Fibroblast of lung (primary cell): ENCODE measurements at regions not wholly inside any gene's neighbourhood (a gene's known extent, or its start where the extent isn't known, plus 50 kb on each side); places are given as distances from the start of the nearest gene placed in this dataset.

Experiments used
- DNase-seq, 2 donors: peaks; one replicate each; pipeline versions ENCODE4 v3.0.0 to v3.0.0-alpha.2; 2010; ENCODE audit warnings: low read depth in 2 of 2
- H2AFZ ChIP-seq: 2 replicates; pipeline ENCODE4 v1.5.1; 2012; ENCODE audit warnings: low read length, control low read depth, inconsistent platforms
- H3K27ac ChIP-seq: 2 replicates; pipeline ENCODE4 v1.5.1; 2011; ENCODE audit warnings: low read length, control low read depth; ENCODE audit not compliant: insufficient read depth
- H3K27me3 ChIP-seq: 2 replicates; pipeline ENCODE4 v1.5.1; 2011; ENCODE audit warnings: mild to moderate bottlenecking, low read length; ENCODE audit not compliant: control insufficient read depth, insufficient read depth
- H3K36me3 ChIP-seq: 2 replicates; pipeline ENCODE4 v1.5.1; 2011; ENCODE audit warnings: low read length; ENCODE audit not compliant: control insufficient read depth, insufficient read depth
- H3K4me1 ChIP-seq: 2 replicates; pipeline ENCODE4 v1.5.1; 2011; ENCODE audit warnings: low read length; ENCODE audit not compliant: control insufficient read depth, insufficient read depth; ENCODE audit errors: extremely low read depth
- H3K4me2 ChIP-seq: 2 replicates; pipeline ENCODE4 v1.5.1; 2011; ENCODE audit warnings: low read length, control low read depth; ENCODE audit not compliant: insufficient read depth; ENCODE audit errors: extremely low read depth
- H3K4me3 ChIP-seq, 4 experiments: fragments of 200-600 bp in 1 of 4; sonication (generic) in 1 of 4; replicated peaks in 1 of 4; 2 replicates each; pipeline ENCODE4 v1.5.1; 2011 to 2016; ENCODE audit warnings: low read length in 4 of 4, low read depth in 3 of 4, mild to moderate bottlenecking in 3 of 4, control low read depth in 2 of 4, inconsistent platforms in 1 of 4, mixed read lengths in 1 of 4; ENCODE audit not compliant: insufficient read depth in 1 of 4; ENCODE audit errors: control extremely low read depth in 1 of 4
- H3K79me2 ChIP-seq: 2 replicates; pipeline ENCODE4 v1.5.1; 2012; ENCODE audit warnings: mild to moderate bottlenecking, low read length, inconsistent platforms; ENCODE audit not compliant: control insufficient read depth, insufficient read depth
- H3K9ac ChIP-seq: 2 replicates; pipeline ENCODE4 v1.5.1; 2011; ENCODE audit warnings: mild to moderate bottlenecking, low read length, control low read depth; ENCODE audit not compliant: insufficient read depth
- H3K9me3 ChIP-seq: 2 replicates; pipeline ENCODE4 v1.5.1; 2012; ENCODE audit warnings: low read depth, low read length; ENCODE audit not compliant: control insufficient read depth, insufficient read depth
- H4K20me1 ChIP-seq: 2 replicates; pipeline ENCODE4 v1.5.1; 2011; ENCODE audit warnings: low read length; ENCODE audit not compliant: control insufficient read depth, insufficient read depth; ENCODE audit errors: extremely low read depth
- CTCF ChIP-seq, 2 donors: IDR thresholded peaks in 1 of 2; conservative IDR thresholded peaks in 1 of 2; 1 replicate in 1 of 2; 2 replicates in 1 of 2; pipeline ENCODE4 v1.5.1; 2011 to 2012; ENCODE audit warnings: low read length in 2 of 2, control low read depth in 1 of 2, inconsistent platforms in 1 of 2, low read depth in 1 of 2, mild to moderate bottlenecking in 1 of 2
- EZH2 ChIP-seq: IDR thresholded peaks from 2 replicates; pipeline ENCODE4 v1.5.1; 2012; ENCODE audit warnings: low read length, control low read depth, mild to moderate bottlenecking; ENCODE audit errors: missing control alignments

GRCh38 chr4:14302021-14302420 is 674.5 kb upstream of the BOD1L1 start:
- no peaks in the 10 kb centered on the region for H3K4me1 ChIP-seq
- H3K4me2 ChIP-seq, result no peak overlapping the region
- H4K20me1 ChIP-seq, result no peaks in the 10 kb centered on the region
- no peak overlapping the region for H3K27ac ChIP-seq
- no peaks in the 10 kb centered on the region for H3K27me3 ChIP-seq
- DNase-seq, result no peak
- H3K36me3 ChIP-seq, result no peaks in the 10 kb centered on the region
- no peaks in the 10 kb centered on the region for H3K79me2 ChIP-seq
- no peak overlapping the region for H3K9ac ChIP-seq
- H2AFZ ChIP-seq, result no peak overlapping the region
- no peak overlapping the region for H3K4me3 ChIP-seq
- TF ChIP-seq EZH2 (no peak), CTCF (conservative IDR thresholded peaks at IDR 0.05 in 1 of 2, IDR thresholded peaks at IDR 0.05 in 1 of 2; ENCODE audit: low read depth in 1 of 2, low read length in 2 of 2) (no peak)
- no peaks in the 10 kb centered on the region for H3K9me3 ChIP-seq

GRCh38 chr4:14303856-14304255 is 676.3 kb upstream of the BOD1L1 start:
- no peaks in the 10 kb centered on the region for H3K9me3 ChIP-seq
- H3K36me3 ChIP-seq, result no peaks in the 10 kb centered on the region
- H3K27ac ChIP-seq, result no peak overlapping the region
- no peak overlapping the region for H3K4me2 ChIP-seq
- no peaks in the 10 kb centered on the region for H4K20me1 ChIP-seq
- no peaks in the 10 kb centered on the region for H3K4me1 ChIP-seq
- TF ChIP-seq EZH2, result no peak
- no peak for TF ChIP-seq CTCF (conservative IDR thresholded peaks at IDR 0.05 in 1 of 2, IDR thresholded peaks at IDR 0.05 in 1 of 2; ENCODE audit: low read depth in 1 of 2, low read length in 2 of 2)
- H3K9ac ChIP-seq, result no peak overlapping the region
- DNase-seq, result peak in 1 of 2 donors; percentile 28
- no peaks in the 10 kb centered on the region for H3K79me2 ChIP-seq
- H3K4me3 ChIP-seq, result no peak overlapping the region
- no peaks in the 10 kb centered on the region for H3K27me3 ChIP-seq
- H2AFZ ChIP-seq, result no peak overlapping the region

- Histone ChIP-seq H3K9ac (no peak overlapping the region), H3K4me3 (no peak overlapping the region), H3K27ac (no peak overlapping the region), H4K20me1 (no peaks in the 10 kb centered on the region), H2AFZ (no peak overlapping the region), H3K27me3 (no peaks in the 10 kb centered on the region), H3K4me1 (no peaks in the 10 kb centered on the region), H3K36me3 (no peaks in the 10 kb centered on the region), H3K79me2 (no peaks in the 10 kb centered on the region), H3K9me3 (no peaks in the 10 kb centered on the region), H3K4me2 (no peak overlapping the region)
- TF ChIP-seq CTCF (conservative IDR thresholded peaks at IDR 0.05 in 1 of 2, IDR thresholded peaks at IDR 0.05 in 1 of 2; ENCODE audit: low read depth in 1 of 2, low read length in 2 of 2) (no peak), EZH2 (no peak)
- no peak for DNase-seq
Measured at GRCh38 chr4:14308229-14308651, 680.7 kb upstream of the BOD1L1 start.
